Right cardiac atrium (tissue), 5 donors: ENCODE measurements at regions not wholly inside any gene's neighbourhood (a gene's known extent, or its start where the extent isn't known, plus 50 kb on each side); places are given as distances from the start of the nearest gene placed in this dataset.

ENCODE experiments used
- ATAC-seq, 2 donors: fragments of 200-7000 bp; cut with Tn5 transposase; one replicate each; pipeline versions ENCODE4 v1.8.0 to v1.9.1; 2020; ENCODE audit warnings: moderate library complexity in 2 of 2, mild to moderate bottlenecking in 1 of 2
- DNase-seq, 3 donors: peaks; one replicate each; pipeline ENCODE4 v3.0.0-alpha.2; 2020
- H3K27ac ChIP-seq: one replicate; pipeline ENCODE4 v1.5.1; 2013; ENCODE audit warnings: mild to moderate bottlenecking, low read length, control low read depth, moderate library complexity
- H3K27me3 ChIP-seq: one replicate; pipeline ENCODE4 v1.6.1; 2013; ENCODE audit not compliant: control insufficient read depth, insufficient read depth
- H3K4me1 ChIP-seq: one replicate; pipeline ENCODE4 v1.6.1; 2013; ENCODE audit warnings: low read length; ENCODE audit not compliant: control insufficient read depth, insufficient read depth
- H3K4me3 ChIP-seq: one replicate; pipeline ENCODE4 v1.5.1; 2013; ENCODE audit warnings: low read length, control low read depth
- H3K9me3 ChIP-seq: one replicate; pipeline ENCODE4 v1.6.1; 2013; ENCODE audit warnings: low read length; ENCODE audit not compliant: control insufficient read depth
- WGBS: extraction: QIAGEN DNeasy Blood & Tissue Kit; methylation state at CpG from one replicate; pipeline ENCODE4 v1.1.7; 2013; 5-methylcytosine and 5-hydroxymethylcytosine counted together
- intact Hi-C, 4 donors: fragments of 100-400 bp; cut with DNase I; formaldehyde crosslinking; loops; one replicate each; pipeline versions ENCODE4 v1.11.0 to v1.14.0; 2022 to 2023
- donor health status: healthy with polysubstance abuse.
- donor health status: DM: no; HTN: yes; CAD: no.
- donor health status: DM: no; HTN: no; CAD: no.
- donor health status: DM: no; HTN: yes; CAD: no; lungs with severe emphysema.
- donor health status: DM: yes; HTN: yes; CAD: no.

GRCh38 chr12:69097619-69098368 lies 141.6 kb upstream of the CPSF6 start:
- Histone ChIP-seq H3K4me3 (no peak overlapping the region), H3K27me3 (no peaks in the 10 kb centered on the region), H3K27ac (no peak overlapping the region), H3K4me1 (peaks cover 2% of the 10 kb centered on the region), H3K9me3 (no peaks in the 10 kb centered on the region)
- no peak for ATAC-seq
- WGBS: 70% methylated on average over 6 of the region's 6 CpGs
- no peak for DNase-seq
- intact Hi-C loops: no loop called here

- no peak for ATAC-seq
- 53% methylated on average over 9 of the region's 9 CpGs for WGBS
- no peaks in the 10 kb centered on the region for H3K27me3 ChIP-seq
- no peaks in the 10 kb centered on the region for H3K9me3 ChIP-seq
- H3K4me3 ChIP-seq: no peak overlapping the region
- H3K4me1 ChIP-seq: peaks cover 2% of the 10 kb centered on the region
- intact Hi-C loops: no loop called here
- DNase-seq: no peak
- H3K27ac ChIP-seq: no peak overlapping the region
Observed at GRCh38 chr12:69099201-69099837, 140.1 kb upstream of the CPSF6 start.

- 59% methylated on average over 4 of the region's 4 CpGs for WGBS
- H3K27me3 ChIP-seq: no peaks in the 10 kb centered on the region
- H3K4me3 ChIP-seq: no peak overlapping the region
- H3K9me3 ChIP-seq: no peaks in the 10 kb centered on the region
- DNase-seq (no peak), ATAC-seq (no peak)
- H3K4me1 ChIP-seq: peaks cover 2% of the 10 kb centered on the region
- intact Hi-C loops: no loop called here
- H3K27ac ChIP-seq: no peak overlapping the region
Observed at GRCh38 chr12:69101505-69101904, 137.9 kb upstream of the CPSF6 start.

DNA sequence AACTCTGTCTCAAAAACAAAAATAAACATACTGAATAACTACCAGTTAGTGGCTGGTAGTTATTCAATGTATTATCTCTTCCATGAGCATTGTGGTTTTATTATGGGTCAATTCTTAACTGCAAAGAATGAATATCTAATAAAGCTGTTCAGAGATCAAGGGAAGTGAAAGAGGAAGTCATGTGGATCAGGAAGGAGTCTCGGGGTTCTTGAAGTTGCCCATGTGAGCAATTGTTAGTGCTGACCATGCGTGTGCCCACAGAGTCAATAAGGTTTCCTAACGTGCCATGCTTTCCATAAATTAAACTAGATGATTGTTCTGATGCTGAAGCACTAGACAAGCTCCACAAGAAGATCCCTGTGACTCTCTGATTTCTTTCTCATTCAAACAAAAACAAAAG lies 136.5 kb upstream of the CPSF6 start:
- ATAC-seq: peak; percentile 28 to 43
- Histone ChIP-seq H3K9me3 (no peaks in the 10 kb centered on the region), H3K27me3 (no peaks in the 10 kb centered on the region), H3K4me1 (peaks cover 2% of the 10 kb centered on the region), H3K27ac (no peak overlapping the region), H3K4me3 (no peak overlapping the region)
- no peak for DNase-seq
- WGBS: 78% methylated on average over 3 of the region's 3 CpGs
- intact Hi-C loops: no loop called here

DNA sequence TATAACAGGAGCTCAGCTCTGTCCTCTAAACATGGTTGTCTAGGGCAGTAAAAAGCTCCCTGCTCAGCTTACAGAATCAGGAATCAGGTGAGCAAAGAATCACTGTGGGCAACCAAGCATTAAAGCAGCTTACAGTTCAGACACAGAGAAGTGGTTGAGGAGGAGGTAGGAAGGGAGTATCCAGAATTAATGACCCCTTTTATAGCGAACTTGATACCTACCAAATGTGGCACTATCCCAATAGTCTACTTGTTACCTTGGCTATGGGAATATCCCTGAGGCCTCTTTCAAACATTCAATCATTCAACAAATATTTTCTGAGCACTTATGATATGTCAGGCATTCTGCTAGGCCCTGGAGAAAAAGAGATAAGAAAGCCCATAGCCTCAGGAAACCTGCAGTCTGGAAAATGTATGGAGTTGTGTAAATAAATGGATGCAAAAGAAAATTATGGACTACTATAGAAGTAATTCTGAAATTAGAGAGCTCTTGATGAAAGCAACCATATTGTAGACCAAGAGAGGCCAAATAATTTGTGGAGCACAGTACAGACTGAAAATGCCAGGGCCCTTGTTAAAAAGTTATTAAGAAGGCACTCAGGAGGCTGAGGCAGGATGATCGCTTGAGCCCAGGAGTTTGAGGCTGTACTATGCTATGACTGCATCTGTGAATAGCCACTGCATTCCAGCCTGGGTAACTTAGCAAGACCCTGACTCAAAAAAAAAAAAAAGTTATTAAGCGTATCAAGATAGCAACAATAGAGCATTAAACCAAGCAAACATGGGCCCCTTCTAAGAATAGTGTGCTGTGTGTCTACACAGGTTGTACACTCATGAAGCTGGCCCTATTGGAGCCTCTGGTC lies 134.0 kb upstream of the CPSF6 start:
- no peaks in the 10 kb centered on the region for H3K4me1 ChIP-seq
- 80% methylated on average over 3 of the region's 3 CpGs for WGBS
- intact Hi-C loops: no loop called here

DNA sequence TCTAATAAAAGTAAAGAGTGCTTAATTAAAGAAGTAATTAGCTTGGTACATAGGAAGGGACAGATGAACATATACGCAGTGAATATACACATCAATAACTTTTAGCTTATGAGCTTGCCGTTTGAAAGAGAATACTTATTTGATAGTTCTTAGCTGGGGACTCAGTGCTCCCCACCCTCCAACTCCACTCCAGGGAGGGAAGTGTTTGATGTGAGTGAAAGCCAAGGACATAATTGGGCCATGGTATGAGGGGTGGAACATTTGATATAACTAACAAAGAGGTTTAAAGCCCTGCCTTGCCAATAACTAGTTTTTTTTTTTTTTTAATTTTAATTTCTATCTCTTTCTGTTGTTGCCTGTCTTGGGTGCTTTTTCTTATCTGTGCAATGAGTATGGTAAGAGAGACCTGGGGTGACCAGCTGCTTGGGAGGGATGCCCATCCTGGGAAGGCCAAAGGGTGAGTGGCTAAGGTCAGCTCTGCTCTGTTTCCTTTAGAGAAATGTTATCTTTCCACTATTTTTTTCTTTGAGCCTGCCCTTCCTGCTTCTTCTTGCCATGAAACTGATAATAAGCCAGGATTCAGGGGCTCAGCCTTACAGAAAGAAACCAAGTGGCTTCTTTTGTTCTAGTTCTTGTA lies 132.8 kb upstream of the CPSF6 start:
- DNase-seq: no peak
- 84% methylated on average over 2 of the region's 2 CpGs for WGBS
- intact Hi-C loops: no loop called here
- no peak overlapping the region for H3K4me3 ChIP-seq
- ATAC-seq: peak in 1 of 2 donors; percentile 79
- H3K27ac ChIP-seq: no peak overlapping the region
- no peaks in the 10 kb centered on the region for H3K4me1 ChIP-seq
- H3K9me3 ChIP-seq: no peaks in the 10 kb centered on the region
- no peaks in the 10 kb centered on the region for H3K27me3 ChIP-seq

More for the DNA sequence above, 134.0 kb upstream of the CPSF6 start:
- DNase-seq (no peak), ATAC-seq (no peak)
- H3K4me3 ChIP-seq: no peak overlapping the region
- H3K27ac ChIP-seq: no peak overlapping the region
- no peaks in the 10 kb centered on the region for H3K9me3 ChIP-seq
- H3K27me3 ChIP-seq: no peaks in the 10 kb centered on the region

DNA sequence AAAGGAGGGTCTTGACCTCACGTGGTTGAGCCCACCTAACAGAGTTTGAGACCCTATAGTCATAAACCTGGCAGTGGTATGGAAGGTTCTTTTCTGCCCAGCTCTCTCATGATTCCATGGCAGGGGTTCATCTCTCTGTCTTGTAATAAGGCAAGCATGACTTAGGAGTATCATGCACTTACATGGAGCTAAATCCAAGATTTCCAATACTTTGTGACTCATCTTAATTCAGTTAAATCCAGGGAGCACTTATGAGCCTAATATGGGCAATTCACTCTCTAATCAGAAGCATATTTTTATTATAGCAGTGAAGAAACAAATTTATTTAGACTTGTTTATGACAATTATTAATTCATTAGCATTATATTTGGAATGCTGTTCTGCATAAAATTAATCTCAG lies 131.8 kb upstream of the CPSF6 start:
- intact Hi-C loops: no loop called here
- no peak for ATAC-seq
- WGBS: 88% methylated on average over 1 of the region's 1 CpG

DNA sequence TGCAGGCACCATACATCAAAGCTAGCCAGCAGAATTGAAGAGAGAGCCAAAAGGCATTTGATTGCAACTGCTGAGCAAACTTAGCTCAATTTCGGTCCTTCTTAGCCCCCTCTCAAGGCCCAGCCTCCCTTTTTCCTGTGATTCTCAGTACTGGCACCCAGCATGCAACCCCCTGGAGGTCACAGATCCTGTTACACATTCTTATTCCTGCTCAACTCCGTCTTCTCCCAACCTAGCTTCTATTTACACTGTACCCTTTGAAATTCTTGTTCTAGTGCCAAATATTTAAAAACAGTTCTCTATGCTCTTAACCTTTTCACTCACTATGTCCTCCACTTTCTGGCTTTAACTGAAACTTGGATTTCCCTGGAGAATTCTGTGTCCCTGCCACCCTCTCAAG lies 131.3 kb upstream of the CPSF6 start:
- DNase-seq (no peak), ATAC-seq (no peak)
- intact Hi-C loops: no loop called here

More for the DNA sequence above, 131.8 kb upstream of the CPSF6 start:
- Histone ChIP-seq H3K4me1 (no peaks in the 10 kb centered on the region), H3K27ac (no peak overlapping the region), H3K9me3 (no peaks in the 10 kb centered on the region), H3K27me3 (no peaks in the 10 kb centered on the region), H3K4me3 (no peak overlapping the region)
- no peak for DNase-seq

GRCh38 chr12:69112616-69113015 lies 126.8 kb upstream of the CPSF6 start:
- Histone ChIP-seq H3K9me3 (no peaks in the 10 kb centered on the region), H3K27me3 (no peaks in the 10 kb centered on the region), H3K27ac (no peak overlapping the region), H3K4me1 (no peaks in the 10 kb centered on the region), H3K4me3 (no peak overlapping the region)
- intact Hi-C loops: no loop called here
- WGBS: 31% methylated on average over 4 of the region's 4 CpGs
- DNase-seq (no peak), ATAC-seq (no peak)

More for the DNA sequence above, 131.3 kb upstream of the CPSF6 start:
- Histone ChIP-seq H3K4me3 (no peak overlapping the region), H3K27me3 (no peaks in the 10 kb centered on the region), H3K27ac (no peak overlapping the region), H3K4me1 (no peaks in the 10 kb centered on the region), H3K9me3 (no peaks in the 10 kb centered on the region)
- WGBS: 11% methylated on average over 2 of the region's 2 CpGs

GRCh38 chr12:69115099-69115498 lies 124.3 kb upstream of the CPSF6 start:
- 62% methylated on average over 3 of the region's 3 CpGs for WGBS

GRCh38 chr12:69115951-69116350 lies 123.4 kb upstream of the CPSF6 start:
- H3K9me3 ChIP-seq: no peaks in the 10 kb centered on the region
- H3K27me3 ChIP-seq: no peaks in the 10 kb centered on the region
- ATAC-seq (no peak), DNase-seq (no peak)
- no peak overlapping the region for H3K4me3 ChIP-seq
- intact Hi-C loops: no loop called here
- WGBS: 90% methylated on average over 9 of the region's 9 CpGs
- no peak overlapping the region for H3K27ac ChIP-seq
- H3K4me1 ChIP-seq: no peaks in the 10 kb centered on the region

More at GRCh38 chr12:69115099-69115498, 124.3 kb upstream of the CPSF6 start:
- Histone ChIP-seq H3K27me3 (no peaks in the 10 kb centered on the region), H3K4me3 (no peak overlapping the region), H3K4me1 (no peaks in the 10 kb centered on the region), H3K9me3 (no peaks in the 10 kb centered on the region), H3K27ac (no peak overlapping the region)
- DNase-seq (no peak), ATAC-seq (no peak)
- intact Hi-C loops: no loop called here
